Neuronal stem cell (in vitro differentiated cells): ENCODE measurements at regions not wholly inside any gene's neighbourhood (a gene's known extent, or its start where the extent isn't known, plus 50 kb on each side); places are given as distances from the start of the nearest gene placed in this dataset.

Source experiments
- DNase-seq: peaks from one replicate; pipeline ENCODE4 v3.0.0-alpha.2; 2013; ENCODE audit warnings: low spot score
- H2AFZ ChIP-seq: one replicate; pipeline ENCODE4 v1.6.1; 2013; ENCODE audit warnings: mild to moderate bottlenecking, low read length, inconsistent platforms
- H2AK5ac ChIP-seq: 2 replicates; pipeline ENCODE4 v1.6.1; 2013; ENCODE audit warnings: low read depth, mild to moderate bottlenecking, inconsistent platforms, low read length, moderate library complexity, mixed read lengths
- H2BK120ac ChIP-seq: 2 replicates; pipeline ENCODE4 v1.6.1; 2013; ENCODE audit warnings: low read depth, mild to moderate bottlenecking, inconsistent platforms, low read length, moderate library complexity, mixed read lengths
- H2BK12ac ChIP-seq: one replicate; pipeline ENCODE4 v1.6.1; 2013; ENCODE audit warnings: low read length, inconsistent platforms
- H2BK15ac ChIP-seq: 2 replicates; pipeline ENCODE4 v1.6.1; 2013; ENCODE audit warnings: mild to moderate bottlenecking, low read length, inconsistent platforms, mixed read lengths
- H2BK5ac ChIP-seq: one replicate; pipeline ENCODE4 v1.6.1; 2013; ENCODE audit warnings: inconsistent platforms, mild to moderate bottlenecking, low read length, moderate library complexity
- H3K14ac ChIP-seq: one replicate; pipeline ENCODE4 v1.6.1; 2013; ENCODE audit warnings: low read length, inconsistent platforms
- H3K18ac ChIP-seq: 2 replicates; pipeline ENCODE4 v1.6.1; 2013; ENCODE audit warnings: low read length, inconsistent platforms
- H3K23ac ChIP-seq: 2 replicates; pipeline ENCODE4 v1.6.1; 2013; ENCODE audit warnings: low read depth, mild to moderate bottlenecking, mixed read lengths, low read length, inconsistent platforms; ENCODE audit not compliant: poor library complexity
- H3K27ac ChIP-seq: replicated peaks from 3 replicates; pipeline ENCODE4 v1.5.1; 2013; ENCODE audit warnings: low read length, inconsistent platforms
- H3K27me3 ChIP-seq, 3 experiments: 2 replicates each; pipeline ENCODE4 v1.6.1; 2013; ENCODE audit warnings: low read length in 3 of 3, mild to moderate bottlenecking in 2 of 3, inconsistent platforms in 1 of 3, low read depth in 1 of 3, mixed read lengths in 1 of 3, moderate library complexity in 1 of 3; ENCODE audit not compliant: control insufficient read depth in 3 of 3, insufficient read depth in 3 of 3
- H3K36me3 ChIP-seq, 2 donors: replicated peaks in 1 of 2; 2 replicates each; pipeline ENCODE4 v1.6.1; 2013; ENCODE audit warnings: low read length in 2 of 2; ENCODE audit not compliant: control insufficient read depth in 2 of 2, insufficient read depth in 2 of 2
- H3K4ac ChIP-seq: 2 replicates; pipeline ENCODE4 v1.6.1; 2013; ENCODE audit warnings: inconsistent platforms, mild to moderate bottlenecking, low read length, moderate library complexity
- H3K4me1 ChIP-seq, 2 donors: 1 replicate in 1 of 2; 2 replicates in 1 of 2; pipeline ENCODE4 v1.6.1; 2013; ENCODE audit warnings: low read length in 2 of 2, low read depth in 1 of 2; ENCODE audit not compliant: control insufficient read depth in 2 of 2, insufficient read depth in 1 of 2
- H3K4me2 ChIP-seq: one replicate; pipeline ENCODE4 v1.6.1; 2013; ENCODE audit warnings: mild to moderate bottlenecking, low read length, inconsistent platforms; ENCODE audit not compliant: insufficient read depth, poor library complexity, severe bottlenecking
- H3K4me3 ChIP-seq, 2 donors: 2 replicates each; pipeline ENCODE4 v1.5.1; 2013; ENCODE audit warnings: low read length in 2 of 2, mild to moderate bottlenecking in 2 of 2, inconsistent platforms in 1 of 2, moderate library complexity in 1 of 2
- H3K79me1 ChIP-seq: one replicate; pipeline ENCODE4 v1.6.1; 2013; ENCODE audit warnings: low read depth, mild to moderate bottlenecking, inconsistent platforms, low read length, moderate library complexity
- H3K9ac ChIP-seq: one replicate; pipeline ENCODE4 v1.6.1; 2013; ENCODE audit warnings: mild to moderate bottlenecking, low read depth, low read length, inconsistent platforms; ENCODE audit not compliant: poor library complexity
- H3K9me3 ChIP-seq, 2 donors: replicated peaks in 1 of 2; 2 replicates each; pipeline versions ENCODE3 to v1.6.1; 2013; ENCODE audit warnings: low read length in 2 of 2, mild to moderate bottlenecking in 2 of 2, inconsistent platforms in 1 of 2, low read depth in 1 of 2, mixed read lengths in 1 of 2, moderate library complexity in 1 of 2; ENCODE audit not compliant: control insufficient read depth in 2 of 2, insufficient read depth in 1 of 2
- H4K8ac ChIP-seq: one replicate; pipeline ENCODE4 v1.6.1; 2013; ENCODE audit warnings: low read depth, mild to moderate bottlenecking, inconsistent platforms, low read length, moderate library complexity
- H4K91ac ChIP-seq: one replicate; pipeline ENCODE4 v1.6.1; 2013; ENCODE audit warnings: low read length, low read depth, mild to moderate bottlenecking, inconsistent platforms; ENCODE audit not compliant: poor library complexity
- WGBS, 2 donors: extraction: QIAGEN DNeasy Blood & Tissue Kit; methylation state at CpG; one replicate each; pipeline ENCODE4 v1.1.7; 2013; ENCODE audit warnings: missing lambda C conversion rate in 2 of 2, mixed read lengths in 1 of 2; ENCODE audit not compliant: insufficient read length in 2 of 2, insufficient replicate concordance in 1 of 2; ENCODE audit errors: extremely low coverage in 2 of 2; 5-methylcytosine and 5-hydroxymethylcytosine counted together

GRCh38 chr2:66382091-66382490 is 52.8 kb upstream of the MEIS1 start:
- no peak overlapping the region for H2BK12ac ChIP-seq
- H3K14ac ChIP-seq = no peak overlapping the region
- H3K23ac ChIP-seq = no peak overlapping the region
- peaks cover 0 to 2% of the 10 kb centered on the region in 2 donors for H3K4me1 ChIP-seq
- H3K4me2 ChIP-seq = no peak overlapping the region
- H3K27me3 ChIP-seq = no peaks in the 10 kb centered on the region
- no peak overlapping the region for H4K8ac ChIP-seq
- no peak overlapping the region for H2AFZ ChIP-seq
- no peak overlapping the region for H4K91ac ChIP-seq
- no peak overlapping the region for H3K9ac ChIP-seq
- H3K4ac ChIP-seq = no peak overlapping the region
- H3K36me3 ChIP-seq = no peaks in the 10 kb centered on the region
- no peak overlapping the region for H2BK120ac ChIP-seq
- H2BK5ac ChIP-seq = no peak overlapping the region
- H2BK15ac ChIP-seq = no peak overlapping the region
- DNase-seq = no peak
- no peak overlapping the region for H3K4me3 ChIP-seq
- no peak overlapping the region for H2AK5ac ChIP-seq
- H3K27ac ChIP-seq = no peak overlapping the region
- H3K9me3 ChIP-seq = no peaks in the 10 kb centered on the region
- whole genome bisulfite sequencing, 2 donors = no CpG with 5 or more reads among the region's 1 CpG
- no peaks in the 10 kb centered on the region for H3K79me1 ChIP-seq
- H3K18ac ChIP-seq = no peak overlapping the region

- Histone ChIP-seq H3K27me3 (no peaks in the 10 kb centered on the region), H2BK12ac (no peak overlapping the region), H3K23ac (no peak overlapping the region), H2AK5ac (no peak overlapping the region), H3K14ac (no peak overlapping the region), H3K4me1 (peaks cover 0 to 2% of the 10 kb centered on the region in 2 donors), H4K8ac (no peak overlapping the region), H3K4me2 (no peak overlapping the region), H3K79me1 (no peaks in the 10 kb centered on the region), H4K91ac (no peak overlapping the region), H3K18ac (no peak overlapping the region), H3K9me3 (no peaks in the 10 kb centered on the region), H2BK15ac (no peak overlapping the region), H3K9ac (no peak overlapping the region), H3K4me3 (no peak overlapping the region), H3K36me3 (no peaks in the 10 kb centered on the region), H2BK120ac (no peak overlapping the region), H2BK5ac (no peak overlapping the region), H2AFZ (no peak overlapping the region), H3K4ac (no peak overlapping the region), H3K27ac (no peak overlapping the region)
- DNase-seq = no peak
Measured at GRCh38 chr2:66379473-66379872, 55.5 kb upstream of the MEIS1 start.

- H3K4ac ChIP-seq = no peak overlapping the region
- WGBS, 2 donors = no CpG with 5 or more reads among the region's 6 CpGs
- H3K14ac ChIP-seq = no peak overlapping the region
- H3K9ac ChIP-seq = no peak overlapping the region
- no peak for DNase-seq
- H3K18ac ChIP-seq = no peak overlapping the region
- H2AFZ ChIP-seq = no peak overlapping the region
- H2BK12ac ChIP-seq = no peak overlapping the region
- H3K9me3 ChIP-seq = no peaks in the 10 kb centered on the region
- H3K27me3 ChIP-seq = no peaks in the 10 kb centered on the region
- H3K4me1 ChIP-seq = peaks cover 0 to 2% of the 10 kb centered on the region in 2 donors
- no peak overlapping the region for H2AK5ac ChIP-seq
- H4K91ac ChIP-seq = no peak overlapping the region
- no peaks in the 10 kb centered on the region for H3K79me1 ChIP-seq
- H3K27ac ChIP-seq = no peak overlapping the region
- no peaks in the 10 kb centered on the region for H3K36me3 ChIP-seq
- H2BK5ac ChIP-seq = no peak overlapping the region
- no peak overlapping the region for H2BK15ac ChIP-seq
- no peak overlapping the region for H4K8ac ChIP-seq
- H2BK120ac ChIP-seq = no peak overlapping the region
- H3K23ac ChIP-seq = no peak overlapping the region
- no peak overlapping the region for H3K4me2 ChIP-seq
- H3K4me3 ChIP-seq = no peak overlapping the region
Measured at GRCh38 chr2:66377832-66378231, 57.1 kb upstream of the MEIS1 start.

GRCh38 chr2:66370824-66371223 is 64.1 kb upstream of the MEIS1 start:
- no peak overlapping the region for H3K27ac ChIP-seq
- H3K27me3 ChIP-seq = no peaks in the 10 kb centered on the region
- H3K18ac ChIP-seq = no peak overlapping the region
- H2BK15ac ChIP-seq = no peak overlapping the region
- H3K4me2 ChIP-seq = no peak overlapping the region
- no peak overlapping the region for H3K23ac ChIP-seq
- H4K8ac ChIP-seq = no peak overlapping the region
- H3K9me3 ChIP-seq = no peaks in the 10 kb centered on the region
- no peak overlapping the region for H3K9ac ChIP-seq
- no peak overlapping the region for H3K4ac ChIP-seq
- no peaks in the 10 kb centered on the region for H3K36me3 ChIP-seq
- no peak overlapping the region for H4K91ac ChIP-seq
- no peak overlapping the region for H2BK5ac ChIP-seq
- WGBS, 2 donors = no CpG with 5 or more reads among the region's 2 CpGs
- no peak for DNase-seq
- no peak overlapping the region for H2BK120ac ChIP-seq
- H3K14ac ChIP-seq = no peak overlapping the region
- H2BK12ac ChIP-seq = no peak overlapping the region
- H3K79me1 ChIP-seq = no peaks in the 10 kb centered on the region
- no peak overlapping the region for H2AFZ ChIP-seq
- no peak overlapping the region for H3K4me3 ChIP-seq
- no peak overlapping the region for H2AK5ac ChIP-seq
- peaks cover 3 to 4% of the 10 kb centered on the region in 2 donors for H3K4me1 ChIP-seq
